Ascending aorta (tissue), 2 donors: ENCODE measurements at regions not wholly inside any gene's neighbourhood (a gene's known extent, or its start where the extent isn't known, plus 50 kb on each side); places are given as distances from the start of the nearest gene placed in this dataset.
"Not testable (repeated sequence)": the region's sequence is repeated elsewhere in the genome, so short reads cannot be mapped to it uniquely, and the experiment has no call there.

ENCODE experiments used
- DNase-seq, 2 donors: peaks; one replicate each; pipeline ENCODE4 v3.0.0-alpha.2; 2019; ENCODE audit warnings: low spot score in 2 of 2
- H3K27ac ChIP-seq, 2 donors: fragments of 200-600 bp; sonication (generic); one replicate each; pipeline ENCODE4 v1.5.1; 2016 to 2017; ENCODE audit warnings: mild to moderate bottlenecking in 1 of 2
- H3K27me3 ChIP-seq: fragments of 200-600 bp; sonication (generic); one replicate; pipeline ENCODE4 v1.5.1; 2017
- H3K36me3 ChIP-seq, 2 donors: fragments of 200-600 bp; sonication (generic); one replicate each; pipeline ENCODE4 v1.5.1; 2016
- H3K4me1 ChIP-seq, 2 donors: fragments of 200-600 bp; sonication (generic); one replicate each; pipeline ENCODE4 v1.5.1; 2016 to 2017; ENCODE audit warnings: mild to moderate bottlenecking in 1 of 2
- H3K4me3 ChIP-seq, 2 donors: fragments of 200-600 bp; sonication (generic); one replicate each; pipeline ENCODE4 v1.5.1; 2016 to 2017; ENCODE audit warnings: mild to moderate bottlenecking in 1 of 2
- H3K9me3 ChIP-seq, 2 donors: fragments of 200-600 bp; sonication (generic); one replicate each; pipeline ENCODE4 v1.5.1; 2016
- CTCF ChIP-seq, 3 experiments: fragments of 200-600 bp in 2 of 3; fragments of 450-650 bp in 1 of 3; sonication (generic) in 2 of 3; IDR thresholded peaks; one replicate each; pipeline ENCODE4 v1.5.1; 2016 to 2019; ENCODE audit warnings: antibody characterized with exemption in 3 of 3, mild to moderate bottlenecking in 1 of 3, moderate library complexity in 1 of 3
- intact Hi-C: fragments of 100-400 bp; cut with DNase I; formaldehyde crosslinking; loops from one replicate; pipeline ENCODE4 v1.15.1; 2023

GRCh38 chr2:180591947-180592346 is 388.5 kb upstream of the UBE2E3 start:
- Histone ChIP-seq H3K27ac (no peak overlapping the region), H3K4me1 (no peaks in the 10 kb centered on the region), H3K27me3 (no peaks in the 10 kb centered on the region), H3K36me3 (no peaks in the 10 kb centered on the region), H3K4me3 (no peak overlapping the region), H3K9me3 (no peaks in the 10 kb centered on the region)
- no peak for TF ChIP-seq CTCF (IDR thresholded peaks at IDR 0.05)
- intact Hi-C loops: no loop called here
- no peak for DNase-seq

- H3K27me3 ChIP-seq, H3K4me3 ChIP-seq, H3K4me1 ChIP-seq, H3K27ac ChIP-seq, H3K9me3 ChIP-seq, DNase-seq, intact Hi-C loops, H3K36me3 ChIP-seq: not testable (repeated sequence)
Observed at GRCh38 chr2:180591093-180591781, 389.2 kb upstream of the UBE2E3 start.

GRCh38 chr2:180583441-180584140 is 396.8 kb upstream of the UBE2E3 start:
- no peak for DNase-seq
- H3K36me3 ChIP-seq: no peaks in the 10 kb centered on the region
- no peak overlapping the region for H3K27ac ChIP-seq
- no peaks in the 10 kb centered on the region for H3K9me3 ChIP-seq
- H3K4me1 ChIP-seq: no peaks in the 10 kb centered on the region
- H3K27me3 ChIP-seq: no peaks in the 10 kb centered on the region
- H3K4me3 ChIP-seq: no peak overlapping the region
- TF ChIP-seq CTCF (IDR thresholded peaks at IDR 0.05): no peak
- intact Hi-C loops: no loop called here

- DNase-seq: no peak
- no peak for TF ChIP-seq CTCF (IDR thresholded peaks at IDR 0.05)
- Histone ChIP-seq H3K27me3 (no peaks in the 10 kb centered on the region), H3K9me3 (no peaks in the 10 kb centered on the region), H3K4me1 (no peaks in the 10 kb centered on the region), H3K4me3 (no peak overlapping the region), H3K36me3 (no peaks in the 10 kb centered on the region), H3K27ac (no peak overlapping the region)
- intact Hi-C loops: no loop called here
Observed at GRCh38 chr2:180579388-180579787, 401.0 kb upstream of the UBE2E3 start.

- Histone ChIP-seq H3K27ac (no peak overlapping the region), H3K4me3 (no peak overlapping the region), H3K4me1 (no peaks in the 10 kb centered on the region), H3K9me3 (no peaks in the 10 kb centered on the region), H3K27me3 (no peaks in the 10 kb centered on the region), H3K36me3 (no peaks in the 10 kb centered on the region)
- TF ChIP-seq CTCF (IDR thresholded peaks at IDR 0.05): no peak
- intact Hi-C loops: no loop called here
- no peak for DNase-seq
Observed at GRCh38 chr2:180578441-180578840, 402.0 kb upstream of the UBE2E3 start.

GRCh38 chr2:180577567-180577966 is 402.8 kb upstream of the UBE2E3 start:
- no peak overlapping the region for H3K4me3 ChIP-seq
- no peaks in the 10 kb centered on the region for H3K4me1 ChIP-seq
- H3K27ac ChIP-seq: no peak overlapping the region
- TF ChIP-seq CTCF (IDR thresholded peaks at IDR 0.05): no peak
- no peak for DNase-seq
- H3K9me3 ChIP-seq: no peaks in the 10 kb centered on the region
- intact Hi-C loops: no loop called here
- no peaks in the 10 kb centered on the region for H3K27me3 ChIP-seq
- no peaks in the 10 kb centered on the region for H3K36me3 ChIP-seq
